Fibroblast of villous mesenchyme (primary cell): ENCODE measurements at regions not wholly inside any gene's neighbourhood (a gene's known extent, or its start where the extent isn't known, plus 50 kb on each side); places are given as distances from the start of the nearest gene placed in this dataset.
A peak's percentile ranks its signal among the peaks of the same experiment; 100 is the strongest.

Experiments
- DNase-seq: peaks from one replicate; pipeline ENCODE4 v3.0.0-alpha.2; 2010; ENCODE audit warnings: low read depth
- H3K4me3 ChIP-seq: 2 replicates; pipeline ENCODE4 v1.5.1; 2011; ENCODE audit warnings: low read depth, mild to moderate bottlenecking, low read length
- TF ChIP-seq, protein P1 (sequence below): IDR thresholded peaks from 2 replicates; pipeline ENCODE4 v1.5.1; 2012; ENCODE audit warnings: low read depth, mild to moderate bottlenecking, low read length; ENCODE audit not compliant: insufficient read depth

DNA sequence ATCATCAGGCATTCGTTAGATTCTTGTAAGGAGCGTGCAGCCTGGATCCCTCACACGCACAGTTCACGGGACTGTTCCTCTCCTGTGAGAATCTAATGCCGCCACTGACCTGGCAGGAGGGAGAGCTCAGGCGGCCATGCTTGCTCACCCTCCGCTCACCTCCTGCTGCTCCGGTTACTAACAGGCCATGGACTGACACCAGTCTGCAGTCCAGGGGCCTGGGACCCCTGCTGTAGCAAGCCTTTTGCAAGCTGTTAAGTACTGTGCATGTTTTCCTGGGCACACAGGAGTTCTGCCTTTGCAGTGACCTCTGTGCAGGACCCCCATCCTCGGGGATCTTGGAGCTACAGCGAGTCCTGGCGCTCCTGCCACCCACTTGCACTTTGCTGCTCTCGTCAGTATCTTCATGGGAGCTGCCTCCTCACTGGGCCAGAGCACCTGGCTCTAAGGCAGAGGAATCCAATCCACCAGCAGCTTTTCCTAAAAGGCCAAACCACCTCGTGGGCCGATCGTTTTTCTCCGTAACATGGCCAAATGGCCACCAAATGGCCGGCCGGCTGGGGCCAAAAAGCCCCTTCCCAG, 230.6 kb downstream of the FOXL1 start:
- no peak overlapping the region for H3K4me3 ChIP-seq
- TF ChIP-seq, protein P1, sequence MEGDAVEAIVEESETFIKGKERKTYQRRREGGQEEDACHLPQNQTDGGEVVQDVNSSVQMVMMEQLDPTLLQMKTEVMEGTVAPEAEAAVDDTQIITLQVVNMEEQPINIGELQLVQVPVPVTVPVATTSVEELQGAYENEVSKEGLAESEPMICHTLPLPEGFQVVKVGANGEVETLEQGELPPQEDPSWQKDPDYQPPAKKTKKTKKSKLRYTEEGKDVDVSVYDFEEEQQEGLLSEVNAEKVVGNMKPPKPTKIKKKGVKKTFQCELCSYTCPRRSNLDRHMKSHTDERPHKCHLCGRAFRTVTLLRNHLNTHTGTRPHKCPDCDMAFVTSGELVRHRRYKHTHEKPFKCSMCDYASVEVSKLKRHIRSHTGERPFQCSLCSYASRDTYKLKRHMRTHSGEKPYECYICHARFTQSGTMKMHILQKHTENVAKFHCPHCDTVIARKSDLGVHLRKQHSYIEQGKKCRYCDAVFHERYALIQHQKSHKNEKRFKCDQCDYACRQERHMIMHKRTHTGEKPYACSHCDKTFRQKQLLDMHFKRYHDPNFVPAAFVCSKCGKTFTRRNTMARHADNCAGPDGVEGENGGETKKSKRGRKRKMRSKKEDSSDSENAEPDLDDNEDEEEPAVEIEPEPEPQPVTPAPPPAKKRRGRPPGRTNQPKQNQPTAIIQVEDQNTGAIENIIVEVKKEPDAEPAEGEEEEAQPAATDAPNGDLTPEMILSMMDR: no peak
- DNase-seq: no peak

DNA sequence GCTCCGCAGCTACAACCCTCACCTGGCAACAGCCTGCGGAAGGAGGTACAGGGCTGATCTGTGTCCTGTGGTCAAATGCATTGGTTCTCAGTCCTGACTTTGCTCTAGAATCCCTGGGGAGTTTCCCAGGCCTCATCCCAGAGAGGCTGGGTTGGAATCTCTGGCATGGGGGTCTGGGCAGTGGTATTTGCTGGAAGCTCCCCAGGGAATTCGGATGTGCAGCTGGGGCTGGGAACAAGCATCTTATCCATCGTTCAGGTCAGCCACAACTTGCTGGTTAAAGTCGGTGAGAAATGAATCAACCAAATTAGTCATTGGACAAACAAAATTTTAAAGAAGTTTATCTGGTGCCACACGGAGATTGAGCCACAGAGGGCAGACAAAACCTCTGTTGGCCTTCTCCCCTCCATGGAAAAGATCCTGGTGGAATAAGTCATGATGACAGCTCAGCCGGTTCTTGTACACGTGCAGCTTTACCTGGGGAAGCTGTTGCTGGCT, 231.2 kb downstream of the FOXL1 start:
- peak; percentile 26 for DNase-seq
- TF ChIP-seq, protein P1: no peak
- no peak overlapping the region for H3K4me3 ChIP-seq

DNA sequence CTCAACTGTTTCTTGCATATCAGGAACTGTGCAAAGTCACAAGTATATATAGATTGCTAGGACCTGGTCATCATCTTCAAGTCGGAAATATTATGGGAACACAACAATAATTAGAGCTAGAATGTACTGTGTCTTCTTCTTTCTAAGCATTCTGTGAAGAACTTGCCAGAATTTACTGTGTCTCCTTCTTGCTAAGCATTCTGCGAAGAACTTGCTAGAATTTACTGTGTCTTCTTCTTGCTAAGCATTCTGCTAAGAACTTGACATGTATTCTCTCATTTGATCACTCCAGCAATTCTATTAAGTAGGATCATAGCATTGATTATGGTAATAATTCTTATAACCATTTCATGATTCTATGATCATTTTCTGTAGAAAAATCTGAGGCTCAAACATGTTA, 231.7 kb downstream of the FOXL1 start:
- no peak for DNase-seq
- H3K4me3 ChIP-seq: no peak overlapping the region
- TF ChIP-seq, protein P1: no peak

DNA sequence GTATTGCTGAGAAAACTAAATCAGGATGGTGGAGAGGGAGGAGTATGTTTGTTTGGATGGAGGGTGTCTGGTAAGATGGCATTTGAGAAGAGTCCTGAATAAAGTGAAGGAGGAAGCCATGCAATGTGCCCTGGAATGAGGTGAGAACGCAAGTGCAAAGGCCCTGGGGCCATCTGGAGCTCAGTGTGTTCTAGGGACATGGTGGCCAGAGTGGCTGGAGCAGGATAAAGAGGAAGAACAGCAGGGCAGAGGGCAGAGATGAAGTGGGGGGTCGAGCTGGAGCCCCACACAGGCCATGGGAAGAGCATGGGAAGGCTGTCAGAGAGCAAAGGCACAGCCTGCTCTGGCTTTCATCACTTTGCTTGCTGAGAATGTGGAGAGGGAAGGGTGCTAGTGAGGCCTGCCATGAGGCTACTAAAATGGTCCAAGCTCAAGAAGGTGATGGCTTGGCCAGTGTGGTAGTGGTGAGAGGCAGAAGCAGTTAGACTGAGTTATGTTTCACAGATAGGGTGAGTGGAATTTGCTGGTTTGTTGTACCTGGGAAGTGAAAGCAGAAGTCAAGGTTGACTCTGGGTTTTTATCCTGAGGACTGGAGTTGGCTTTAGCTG, 234.1 kb downstream of the FOXL1 start:
- TF ChIP-seq, protein P1: no peak
- no peak overlapping the region for H3K4me3 ChIP-seq
- DNase-seq: no peak

DNA sequence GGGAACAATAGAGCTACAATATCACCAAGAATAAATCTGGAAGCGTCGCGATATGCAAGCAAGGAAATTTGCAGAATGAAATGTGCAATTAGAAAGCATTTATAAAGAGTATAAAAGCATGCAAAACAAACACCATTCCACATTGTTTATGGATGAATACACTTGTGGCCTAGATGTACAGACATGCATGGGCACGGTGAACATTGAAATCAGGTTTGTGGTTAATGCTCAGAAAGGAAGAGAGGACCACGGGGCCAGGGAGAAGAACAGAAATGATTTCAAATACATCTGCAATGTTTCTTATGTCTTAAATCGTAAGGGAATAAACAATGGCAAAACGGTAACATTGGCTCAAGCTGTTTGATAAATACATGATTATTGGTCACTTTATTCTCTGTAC, 235.9 kb downstream of the FOXL1 start:
- TF ChIP-seq, protein P1: no peak

DNA sequence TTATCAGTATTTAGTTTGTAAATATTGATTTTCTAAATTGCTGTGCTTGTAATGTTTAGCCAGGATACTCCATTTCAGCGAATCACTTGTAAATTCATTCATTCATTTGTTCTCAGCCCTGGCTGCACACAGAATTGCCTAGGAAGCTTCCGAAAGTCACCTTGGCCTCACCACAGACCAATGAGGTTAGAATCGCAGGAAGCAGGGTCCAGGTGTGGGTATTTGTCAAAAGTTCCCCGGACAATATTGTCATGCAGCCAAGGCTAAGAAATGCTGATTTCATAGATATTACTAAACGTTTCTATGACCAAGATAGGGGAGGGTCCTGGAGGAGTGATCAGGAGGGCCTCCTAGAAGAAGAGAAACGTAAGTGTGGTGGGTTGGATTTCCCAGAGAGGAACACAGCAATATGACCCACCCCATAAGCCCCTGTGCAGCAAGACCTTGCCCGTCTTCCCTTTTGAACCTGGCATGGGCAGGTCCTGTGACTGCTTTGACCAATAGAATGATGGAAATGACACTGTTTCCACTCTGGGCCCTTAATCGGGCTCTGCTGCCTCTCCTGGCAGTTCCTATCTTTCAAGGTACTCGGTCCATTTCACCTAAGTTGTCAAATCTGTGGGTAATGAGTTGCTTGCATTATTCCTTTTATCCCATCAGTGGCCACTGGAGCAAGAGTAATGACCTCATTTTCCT, 238.7 kb downstream of the FOXL1 start:
- TF ChIP-seq, protein P1: no peak
- DNase-seq: no peak
- H3K4me3 ChIP-seq: no peak overlapping the region

More for the DNA sequence above, 235.9 kb downstream of the FOXL1 start:
- no peak overlapping the region for H3K4me3 ChIP-seq
- DNase-seq: no peak
